GM12892 (cell line): ENCODE measurements at regions not wholly inside any gene's neighbourhood (a gene's known extent, or its start where the extent isn't known, plus 50 kb on each side); places are given as distances from the start of the nearest gene placed in this dataset.

Experiments
- POLR2A ChIP-seq: IDR thresholded peaks from 2 replicates; pipeline ENCODE4 v1.6.1; 2011; ENCODE audit warnings: low read depth, low read length, control low read depth
- TAF1 ChIP-seq: IDR thresholded peaks from 2 replicates; pipeline ENCODE4 v1.6.1; 2011; ENCODE audit warnings: low read depth, mild to moderate bottlenecking, control low read depth, low read length, borderline replicate concordance

DNA sequence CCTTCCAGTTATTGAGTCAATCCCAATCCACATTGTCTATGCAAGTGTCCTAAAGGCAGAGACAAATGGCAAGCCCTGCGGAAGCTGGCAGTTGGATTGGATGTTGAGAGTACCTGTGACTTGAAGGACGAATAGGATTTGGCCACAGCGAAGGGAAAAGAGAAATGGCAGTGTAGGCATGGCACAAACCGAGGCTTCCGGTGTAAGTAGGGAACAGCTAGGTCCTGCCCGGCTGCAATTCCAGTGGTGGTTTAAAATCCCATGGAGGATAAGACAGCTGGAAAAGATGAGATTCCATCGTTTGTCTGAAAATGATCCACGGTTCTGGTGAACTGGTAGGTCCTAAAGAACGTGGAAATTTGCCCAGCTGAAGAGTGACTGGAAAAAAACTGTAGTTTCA, 296.2 kb downstream of the TCERG1L start:
- TF ChIP-seq POLR2A = no peak
- no peak for TF ChIP-seq TAF1
